ENCODE measurements at regions not wholly inside any gene's neighbourhood (a gene's known extent, or its start where the extent isn't known, plus 50 kb on each side); places are given as distances from the start of the nearest gene placed in this dataset.

GRCh38 chr2:78546843-78547242, 478.7 kb upstream of the REG3G start (continued):
- TF ChIP-seq THAP9 (CRISPR knock-in tag; IDR thresholded peaks at IDR 0.05; ENCODE audit: borderline replicate concordance), result peak; percentile 58; the same call in 1 of the 2 replicates
- TF ChIP-seq SMAD1 (CRISPR knock-in tag; IDR thresholded peaks at IDR 0.05; ENCODE audit: borderline replicate concordance, low read depth), result 0 out of 2 replicates have a peak, but pooled peaks have one; percentile 34
- TF ChIP-seq SP1 (IDR thresholded peaks at IDR 0.05), result no peak
- TF ChIP-seq SP1 (CRISPR knock-in tag; IDR thresholded peaks at IDR 0.05), result no peak
- TF ChIP-seq ZNF674 (CRISPR knock-in tag; IDR thresholded peaks at IDR 0.05; ENCODE audit: low read depth), result no peak
- TF ChIP-seq ARID5B (CRISPR knock-in tag; IDR thresholded peaks at IDR 0.05), result no peak

- 4% methylated on average over 2 of the region's 2 CpGs for WGBS (ENCODE audit: low lambda C conversion rate)
- Histone ChIP-seq H3K9me3 (ENCODE audit: low read length) (no peaks in the 10 kb centered on the region), H3K4me1 (ENCODE audit: insufficient read depth, low read length) (peaks cover 13% of the 10 kb centered on the region; the same call in 1 of the 2 replicates), H3K9ac (ENCODE audit: insufficient read depth, low read depth, low read length) (no peak overlapping the region), H3K27ac (ENCODE audit: extremely low read length, insufficient read depth, low read length) (no peak overlapping the region), H3K36me3 (replicated peaks in 1 of 2; ENCODE audit: control insufficient read depth in 1 of 2, insufficient read depth in 2 of 2, low read length in 2 of 2) (no peaks in the 10 kb centered on the region), H3K4me3 (replicated peaks in 1 of 3; ENCODE audit: insufficient read depth in 1 of 3, low read depth in 2 of 3, low read length in 3 of 3) (no peak overlapping the region), H3K79me2 (ENCODE audit: insufficient read depth, low read length) (no peaks in the 10 kb centered on the region), H4K20me1 (ENCODE audit: insufficient read depth, low read length) (no peaks in the 10 kb centered on the region), H2AFZ (ENCODE audit: low read length) (no peak overlapping the region), H3K4me2 (ENCODE audit: low read depth, low read length) (no peak overlapping the region), H3K27me3 (ENCODE audit: control insufficient read depth in 1 of 2, insufficient read depth in 2 of 2, low read length in 2 of 2) (peaks cover 0 to 23% of the 10 kb centered on the region in 2 experiments; a peak in 4 of 5 replicates)
- no peak for DNase-seq (ENCODE audit: low spot score)
- intact Hi-C loops (cut with micrococcal nuclease; ENCODE audit: unreplicated experiment), result no loop called here
- no TSS peak for BruUV-seq (replicated peaks)
- ChIA-PET POLR2A (interaction anchor here (3.0 kb wide), 1 partner anchor 8 kb away, joined by 11 read pairs; no protein-coding TSS in a partner anchor), CTCF (ENCODE audit: low intra/inter-chr PET ratio, low total read pairs) (no interaction called here)
- no peak for TF ChIP-seq ZNF550 (CRISPR knock-in tag; IDR thresholded peaks at IDR 0.05; ENCODE audit: borderline replicate concordance)
- TF ChIP-seq NFE2L2 (IDR thresholded peaks at IDR 0.05; ENCODE audit: low read length), result no peak
- no peak for TF ChIP-seq MBNL3 (CRISPR knock-in tag; conservative IDR thresholded peaks at IDR 0.05)
- no peak for TF ChIP-seq ZKSCAN5 (CRISPR knock-in tag; IDR thresholded peaks at IDR 0.05)
- TF ChIP-seq HOXA3 (CRISPR knock-in tag; IDR thresholded peaks at IDR 0.05), result no peak
- no peak for TF ChIP-seq LBX2 (CRISPR knock-in tag; IDR thresholded peaks at IDR 0.05; ENCODE audit: borderline replicate concordance)
- no peak for ATAC-seq
- in situ Hi-C loops (cut with HindIII; ENCODE audit: extremely low pct_ligation_motif_present, low pct_unique_long_range_greater_than_20kb), result loop anchor here (10.0 kb wide), 1 partner anchor 565 kb away; no protein-coding TSS in a partner anchor
- no peak for FAIRE-seq
Measured at GRCh38 chr2:78549766-78550165, 475.7 kb upstream of the REG3G start.

Data from HepG2 (cell line).